Peyer's patch (tissue), 4 donors: ENCODE measurements at regions not wholly inside any gene's neighbourhood (a gene's known extent, or its start where the extent isn't known, plus 50 kb on each side); places are given as distances from the start of the nearest gene placed in this dataset.

Experiments
- POLR2A ChIP-seq, 2 donors: fragments of 450-650 bp; IDR thresholded peaks; one replicate each; pipeline ENCODE4 v1.5.1; 2017; ENCODE audit warnings: antibody characterized with exemption in 2 of 2, mild to moderate bottlenecking in 2 of 2, moderate library complexity in 2 of 2
- TF ChIP-seq, protein P1 (sequence below), 6 experiments: fragments of 450-650 bp in 4 of 6; fragments of 200-600 bp in 2 of 6; sonication (generic) in 1 of 6; IDR thresholded peaks; one replicate each; pipeline ENCODE4 v1.5.1; 2017 to 2019; ENCODE audit warnings: antibody characterized with exemption in 6 of 6, mild to moderate bottlenecking in 3 of 6, moderate library complexity in 1 of 6

DNA sequence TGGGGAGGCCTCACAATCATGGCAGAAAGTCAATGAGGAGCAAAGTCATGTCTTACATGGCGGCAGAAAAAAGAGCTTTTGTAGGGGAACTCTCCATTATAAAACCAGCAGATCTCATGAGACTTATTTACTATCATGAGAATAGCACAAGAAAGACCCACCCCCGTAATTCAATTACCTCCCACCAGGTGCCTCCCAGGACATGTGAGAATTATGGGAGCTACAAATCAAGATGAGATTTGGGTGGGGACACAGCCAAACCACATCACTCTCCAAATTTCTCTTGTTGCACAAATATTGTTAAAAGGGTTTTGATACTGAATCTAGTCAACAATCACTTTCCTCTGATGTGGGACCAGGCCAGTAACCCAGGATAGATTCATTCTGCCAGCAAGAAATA is 1176.1 kb downstream of the CDH9 start:
- TF ChIP-seq, protein P1, sequence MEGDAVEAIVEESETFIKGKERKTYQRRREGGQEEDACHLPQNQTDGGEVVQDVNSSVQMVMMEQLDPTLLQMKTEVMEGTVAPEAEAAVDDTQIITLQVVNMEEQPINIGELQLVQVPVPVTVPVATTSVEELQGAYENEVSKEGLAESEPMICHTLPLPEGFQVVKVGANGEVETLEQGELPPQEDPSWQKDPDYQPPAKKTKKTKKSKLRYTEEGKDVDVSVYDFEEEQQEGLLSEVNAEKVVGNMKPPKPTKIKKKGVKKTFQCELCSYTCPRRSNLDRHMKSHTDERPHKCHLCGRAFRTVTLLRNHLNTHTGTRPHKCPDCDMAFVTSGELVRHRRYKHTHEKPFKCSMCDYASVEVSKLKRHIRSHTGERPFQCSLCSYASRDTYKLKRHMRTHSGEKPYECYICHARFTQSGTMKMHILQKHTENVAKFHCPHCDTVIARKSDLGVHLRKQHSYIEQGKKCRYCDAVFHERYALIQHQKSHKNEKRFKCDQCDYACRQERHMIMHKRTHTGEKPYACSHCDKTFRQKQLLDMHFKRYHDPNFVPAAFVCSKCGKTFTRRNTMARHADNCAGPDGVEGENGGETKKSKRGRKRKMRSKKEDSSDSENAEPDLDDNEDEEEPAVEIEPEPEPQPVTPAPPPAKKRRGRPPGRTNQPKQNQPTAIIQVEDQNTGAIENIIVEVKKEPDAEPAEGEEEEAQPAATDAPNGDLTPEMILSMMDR (IDR thresholded peaks at IDR 0.05): no peak
- no peak for TF ChIP-seq POLR2A (IDR thresholded peaks at IDR 0.05)
